H1 (cell line): ENCODE measurements at regions not wholly inside any gene's neighbourhood (a gene's known extent, or its start where the extent isn't known, plus 50 kb on each side); places are given as distances from the start of the nearest gene placed in this dataset.
A peak's percentile ranks its signal among the peaks of the same experiment; 100 is the strongest.

Experiments used
- CTCF ChIA-PET: fragments of 300-600 bp; sonication (Branson Sonifier 250); formaldehyde crosslinking; loops from one replicate; lab custom pipeline; 2021; ENCODE audit not compliant: partially characterized antibody; lab: Charles Lee
- POLR2A ChIA-PET: fragments of 300-600 bp; sonication (Branson Sonifier 250); formaldehyde crosslinking; loops from one replicate; lab custom pipeline; 2021; ENCODE audit warnings: inconsistent platforms; ENCODE audit not compliant: partially characterized antibody; lab: Charles Lee
- DNase-seq, 2 experiments: peaks; one replicate each; pipeline versions ENCODE4 v3.0.0 to v3.0.0-alpha.2; 2010 to 2022; ENCODE audit warnings: low spot score in 2 of 2, low read depth in 1 of 2, mixed read lengths in 1 of 2
- FAIRE-seq: peaks from 2 replicates; lab custom pipeline; 2011; peaks lifted over from hg19 to GRCh38; lab: Jason Lieb, UNC
- H2AFZ ChIP-seq: 2 replicates; pipeline ENCODE4 v1.8.1; 2012; ENCODE audit warnings: low read length, inconsistent platforms
- H2AK5ac ChIP-seq: 2 replicates; pipeline ENCODE4 v1.6.1; 2013; ENCODE audit warnings: low read depth, low read length
- H2BK120ac ChIP-seq: replicated peaks from 2 replicates; pipeline ENCODE3; 2013; ENCODE audit warnings: low read depth, low read length, inconsistent platforms
- H2BK12ac ChIP-seq: 2 replicates; pipeline ENCODE4 v1.6.1; 2013; ENCODE audit warnings: low read depth, low read length
- H2BK15ac ChIP-seq: 2 replicates; pipeline ENCODE4 v1.6.1; 2013; ENCODE audit warnings: low read length
- H2BK20ac ChIP-seq: 2 replicates; pipeline ENCODE4 v1.6.1; 2013; ENCODE audit warnings: low read length
- H2BK5ac ChIP-seq: 2 replicates; pipeline ENCODE4 v1.6.1; 2013; ENCODE audit warnings: low read depth, low read length
- H3K14ac ChIP-seq: 2 replicates; pipeline ENCODE4 v1.6.1; 2013; ENCODE audit warnings: inconsistent platforms; ENCODE audit not compliant: insufficient read length
- H3K18ac ChIP-seq: 2 replicates; pipeline ENCODE4 v1.6.1; 2013; ENCODE audit warnings: low read length; ENCODE audit errors: extremely low read depth
- H3K23ac ChIP-seq: 2 replicates; pipeline ENCODE4 v1.6.1; 2013; ENCODE audit warnings: inconsistent platforms; ENCODE audit not compliant: insufficient read length
- H3K23me2 ChIP-seq: 2 replicates; pipeline ENCODE4 v1.6.1; 2013; ENCODE audit warnings: low read depth, low read length
- H3K27ac ChIP-seq: 2 replicates; pipeline ENCODE4 v1.6.1; 2011; ENCODE audit warnings: low read depth, low read length, inconsistent platforms
- H3K27me3 ChIP-seq, 4 experiments: replicated peaks in 1 of 4; 1 replicate in 1 of 4; 2 replicates in 3 of 4; pipeline versions ENCODE4 v1.6.1 to v1.8.1; 2011 to 2013; ENCODE audit warnings: low read length in 3 of 4, mild to moderate bottlenecking in 3 of 4, inconsistent platforms in 2 of 4, mixed read lengths in 2 of 4, moderate library complexity in 1 of 4; ENCODE audit not compliant: control insufficient read depth in 3 of 4, insufficient read depth in 3 of 4; ENCODE audit errors: extremely low read depth in 1 of 4
- H3K36me3 ChIP-seq, 4 experiments: 2 replicates each; pipeline versions ENCODE4 v1.6.1 to v1.8.1; 2011 to 2013; ENCODE audit warnings: mild to moderate bottlenecking in 4 of 4, low read length in 3 of 4, moderate library complexity in 2 of 4, control low read depth in 1 of 4, inconsistent platforms in 1 of 4; ENCODE audit not compliant: insufficient read depth in 4 of 4, control insufficient read depth in 2 of 4
- H3K4ac ChIP-seq: replicated peaks from 2 replicates; pipeline ENCODE3; 2013; ENCODE audit warnings: low read length, low read depth, mixed read lengths, inconsistent platforms; ENCODE audit not compliant: insufficient read length
- H3K4me1 ChIP-seq, 4 experiments: replicated peaks in 1 of 4; 1 replicate in 1 of 4; 2 replicates in 3 of 4; pipeline versions ENCODE4 v1.6.1 to v1.8.1; 2011 to 2013; ENCODE audit warnings: low read length in 3 of 4, inconsistent platforms in 2 of 4, mixed read lengths in 1 of 4; ENCODE audit not compliant: insufficient read depth in 4 of 4, control insufficient read depth in 3 of 4
- H3K4me2 ChIP-seq, 2 experiments: 2 replicates each; pipeline versions ENCODE4 v1.6.1 to v1.8.1; 2011 to 2013; ENCODE audit warnings: low read depth in 2 of 2, low read length in 2 of 2, control low read depth in 1 of 2, inconsistent platforms in 1 of 2, mild to moderate bottlenecking in 1 of 2; ENCODE audit not compliant: insufficient read depth in 1 of 2
- H3K4me3 ChIP-seq, 4 experiments: fragments of 200-600, 300-600 bp in 1 of 4; sonication (generic), shearing (Covaris generic), sonication (Bioruptor Twin) in 1 of 4; 2 replicates each; pipeline versions ENCODE4 v1.5.1 to v1.8.1; 2011 to 2016; ENCODE audit warnings: low read length in 4 of 4, low read depth in 3 of 4, control low read depth in 2 of 4, inconsistent platforms in 2 of 4, mild to moderate bottlenecking in 2 of 4, mixed read lengths in 1 of 4, moderate library complexity in 1 of 4; ENCODE audit not compliant: insufficient read depth in 2 of 4; ENCODE audit errors: extremely low read depth in 1 of 4
- H3K56ac ChIP-seq: replicated peaks from 2 replicates; pipeline ENCODE3; 2013; ENCODE audit warnings: low read depth, mild to moderate bottlenecking, mixed read lengths, low read length, inconsistent platforms; ENCODE audit not compliant: insufficient read length
- H3K79me1 ChIP-seq: 2 replicates; pipeline ENCODE4 v1.6.1; 2013; ENCODE audit warnings: low read depth, low read length, control low read depth
- H3K79me2 ChIP-seq, 2 experiments: 2 replicates each; pipeline versions ENCODE4 v1.6.1 to v1.8.1; 2012 to 2013; ENCODE audit warnings: low read length in 2 of 2, mild to moderate bottlenecking in 2 of 2, inconsistent platforms in 1 of 2; ENCODE audit not compliant: insufficient read depth in 2 of 2, control insufficient read depth in 1 of 2
- H3K9ac ChIP-seq, 4 experiments: replicated peaks in 1 of 4; 1 replicate in 1 of 4; 2 replicates in 3 of 4; pipeline versions ENCODE4 v1.6.1 to v1.8.1; 2011 to 2013; ENCODE audit warnings: low read depth in 3 of 4, low read length in 3 of 4, control low read depth in 2 of 4, mild to moderate bottlenecking in 2 of 4, moderate library complexity in 2 of 4, inconsistent platforms in 1 of 4; ENCODE audit errors: extremely low read depth in 1 of 4
- H3K9me3 ChIP-seq, 2 experiments: 2 replicates each; pipeline versions ENCODE4 v1.6.1 to v1.8.1; 2012 to 2013; ENCODE audit warnings: mild to moderate bottlenecking in 2 of 2, moderate library complexity in 2 of 2, control low read depth in 1 of 2, inconsistent platforms in 1 of 2, low read depth in 1 of 2, low read length in 1 of 2, mixed read lengths in 1 of 2; ENCODE audit not compliant: insufficient read depth in 2 of 2
- H4K20me1 ChIP-seq, 2 experiments: replicated peaks in 1 of 2; 2 replicates each; pipeline versions ENCODE3 to v1.8.1; 2011 to 2013; ENCODE audit warnings: inconsistent platforms in 2 of 2, low read length in 2 of 2, mild to moderate bottlenecking in 1 of 2; ENCODE audit not compliant: insufficient read depth in 2 of 2, control insufficient read depth in 1 of 2
- H4K5ac ChIP-seq: 2 replicates; pipeline ENCODE4 v1.6.1; 2013; ENCODE audit warnings: low read length, low read depth, mixed read lengths, inconsistent platforms; ENCODE audit not compliant: insufficient read length
- H4K8ac ChIP-seq: 2 replicates; pipeline ENCODE4 v1.8.0; 2013; ENCODE audit warnings: mild to moderate bottlenecking, moderate library complexity, low read length, inconsistent platforms; ENCODE audit not compliant: insufficient read depth; ENCODE audit errors: extremely low read depth
- H4K91ac ChIP-seq: replicated peaks from 2 replicates; pipeline ENCODE3; 2013; ENCODE audit warnings: low read length, mixed read lengths, inconsistent platforms; ENCODE audit not compliant: insufficient read length
- FOSL1 ChIP-seq: IDR thresholded peaks from 2 replicates; pipeline ENCODE4 v1.6.1; 2011; ENCODE audit warnings: mild to moderate bottlenecking, low read depth, low read length, moderate library complexity; ENCODE audit not compliant: insufficient read depth
- HDAC6 ChIP-seq: IDR thresholded peaks from one replicate; pipeline ENCODE4 v1.7.1; 2012; ENCODE audit warnings: low read depth, mild to moderate bottlenecking, inconsistent platforms, low read length, moderate library complexity
- NRF1 ChIP-seq: IDR thresholded peaks from 2 replicates; pipeline ENCODE4 v1.6.1; 2011; ENCODE audit warnings: mild to moderate bottlenecking, low read depth, low read length, improper control_type of control experiment
- WGBS, 2 experiments: shearing (Covaris generic) in 1 of 2; methylation state at CpG; one replicate each; pipeline versions ENCODE4 v1.1.6 to v1.1.7; 2013 to 2015; ENCODE audit warnings: low lambda C conversion rate in 2 of 2, mixed read lengths in 2 of 2, inconsistent platforms in 1 of 2, low coverage in 1 of 2, missing lambda C conversion rate in 1 of 2; ENCODE audit not compliant: insufficient replicate concordance in 2 of 2, insufficient coverage in 1 of 2, insufficient read length in 1 of 2; ENCODE audit errors: extremely low coverage in 1 of 2, missing lambda C conversion rate in 1 of 2; 5-methylcytosine and 5-hydroxymethylcytosine counted together

DNA sequence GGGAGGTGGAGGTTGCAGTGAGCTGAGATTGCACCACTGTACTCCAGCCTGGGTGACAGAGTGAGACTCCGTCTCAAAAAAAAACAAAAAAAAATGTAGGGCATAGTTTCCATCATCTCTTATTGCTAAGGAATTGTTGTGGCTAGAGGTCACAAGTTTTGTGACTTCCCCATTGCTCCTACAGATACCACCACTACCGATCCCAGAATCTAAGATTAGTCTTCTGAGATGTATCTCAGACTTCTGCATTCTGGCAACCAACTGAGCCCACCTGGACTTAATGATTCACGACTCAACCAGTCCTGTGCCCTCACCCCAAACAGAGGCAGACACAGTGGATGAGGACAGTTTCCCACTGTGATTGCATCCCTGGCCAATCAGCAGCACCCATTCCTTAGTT, 148.9 kb downstream of the NECTIN1 start:
- Histone ChIP-seq H3K14ac (no peak overlapping the region), H3K4me1 (peaks cover 0 to 9% (median 5%) of the 10 kb centered on the region in 4 experiments; a peak in 6 of 7 replicates), H3K56ac (no peak overlapping the region), H4K91ac (no peak overlapping the region), H3K27me3 (peaks cover 0 to 6% (median 3%) of the 10 kb centered on the region in 4 experiments; a peak in 5 of 7 replicates), H3K79me1 (no peaks in the 10 kb centered on the region), H3K23ac (no peak overlapping the region), H3K18ac (no peak overlapping the region), H3K4ac (no peak overlapping the region), H3K79me2 (no peaks in the 10 kb centered on the region), H3K9me3 (peaks cover 0 to 14% of the 10 kb centered on the region in 2 experiments; a peak in 2 of 4 replicates), H2BK5ac (no peak overlapping the region), H3K9ac (no peak overlapping the region), H3K27ac (no peak overlapping the region), H2BK120ac (no peak overlapping the region), H2BK15ac (no peak overlapping the region), H4K5ac (no peak overlapping the region), H3K23me2 (peaks cover 7% of the 10 kb centered on the region; the same call in 1 of the 2 replicates), H2AFZ (no peak overlapping the region), H2BK12ac (0 out of 2 replicates have a peak overlapping the region, but pooled peaks have one; percentile 39), H4K20me1 (no peaks in the 10 kb centered on the region), H4K8ac (no peak overlapping the region), H2BK20ac (no peak overlapping the region), H3K4me2 (no peak overlapping the region), H3K36me3 (peaks cover 0 to 3% (median 0%) of the 10 kb centered on the region in 4 experiments; a peak in 1 of 8 replicates), H2AK5ac (no peak overlapping the region), H3K4me3 (no peak overlapping the region)
- ChIA-PET POLR2A (interaction anchor here (0.6 kb wide), 1 partner anchor 53 kb away, joined by 3 read pairs; no protein-coding TSS in a partner anchor), CTCF (no interaction called here)
- 82% methylated on average over 3 of the region's 3 CpGs; no CpG with 5 or more reads in 1 of the 2 experiments for WGBS, 2 experiments
- FAIRE-seq (no peak), DNase-seq (no peak)
- no peak for TF ChIP-seq NRF1
- TF ChIP-seq HDAC6 = no peak
- no peak for TF ChIP-seq FOSL1
